Umbilical cord (tissue), 1 donor: ENCODE measurements at regions not wholly inside any gene's neighbourhood (a gene's known extent, or its start where the extent isn't known, plus 50 kb on each side); places are given as distances from the start of the nearest gene placed in this dataset.

ENCODE experiments used
- DNase-seq: peaks from one replicate; pipeline ENCODE4 v3.0.0-alpha.2; 2015; ENCODE audit warnings: low spot score

- DNase-seq, result no peak
Observed at GRCh38 chr10:78557433-78557925, 511.3 kb upstream of the ZMIZ1 start.

- DNase-seq, result peak; percentile 72
Observed at GRCh38 chr10:78559661-78560340, 509.0 kb upstream of the ZMIZ1 start.

- DNase-seq, result no peak
Observed at GRCh38 chr10:78560341-78560688, 508.5 kb upstream of the ZMIZ1 start.

- no peak for DNase-seq
Observed at GRCh38 chr10:78563314-78563713, 505.5 kb upstream of the ZMIZ1 start.

- DNase-seq, result no peak
Observed at GRCh38 chr10:78565841-78566240, 502.9 kb upstream of the ZMIZ1 start.

- DNase-seq, result peak; percentile 82
Observed at GRCh38 chr10:78566284-78567111, 502.3 kb upstream of the ZMIZ1 start.

- no peak for DNase-seq
Observed at GRCh38 chr10:78567680-78568455, 500.9 kb upstream of the ZMIZ1 start.

GRCh38 chr10:78568620-78569019 lies 500.1 kb upstream of the ZMIZ1 start:
- DNase-seq, result no peak

- peak; percentile 51 for DNase-seq
Observed at GRCh38 chr10:78570633-78571235, 498.0 kb upstream of the ZMIZ1 start.

- no peak for DNase-seq
Observed at GRCh38 chr10:78571286-78571685, 497.5 kb upstream of the ZMIZ1 start.

- DNase-seq, result no peak
Observed at GRCh38 chr10:78571891-78572290, 496.9 kb upstream of the ZMIZ1 start.

- DNase-seq, result no peak
Observed at GRCh38 chr10:78572565-78572964, 496.2 kb upstream of the ZMIZ1 start.

GRCh38 chr10:78574547-78574946 lies 494.2 kb upstream of the ZMIZ1 start:
- no peak for DNase-seq

- no peak for DNase-seq
Observed at GRCh38 chr10:78575400-78575799, 493.4 kb upstream of the ZMIZ1 start.

GRCh38 chr10:78576276-78576675 lies 492.5 kb upstream of the ZMIZ1 start:
- no peak for DNase-seq

GRCh38 chr10:78577712-78578111 lies 491.1 kb upstream of the ZMIZ1 start:
- DNase-seq, result no peak

- DNase-seq, result no peak
Observed at GRCh38 chr10:78578929-78579328, 489.8 kb upstream of the ZMIZ1 start.

- no peak for DNase-seq
Observed at GRCh38 chr10:78579576-78579975, 489.2 kb upstream of the ZMIZ1 start.

GRCh38 chr10:78579995-78580394 lies 488.8 kb upstream of the ZMIZ1 start:
- no peak for DNase-seq

- no peak for DNase-seq
Observed at GRCh38 chr10:78581133-78581694, 487.6 kb upstream of the ZMIZ1 start.

GRCh38 chr10:78582540-78582939 lies 486.2 kb upstream of the ZMIZ1 start:
- no peak for DNase-seq

- DNase-seq, result no peak
Observed at GRCh38 chr10:78584266-78584665, 484.5 kb upstream of the ZMIZ1 start.
